ENCODE measurements at regions not wholly inside any gene's neighbourhood (a gene's known extent, or its start where the extent isn't known, plus 50 kb on each side); places are given as distances from the start of the nearest gene placed in this dataset.

DNA sequence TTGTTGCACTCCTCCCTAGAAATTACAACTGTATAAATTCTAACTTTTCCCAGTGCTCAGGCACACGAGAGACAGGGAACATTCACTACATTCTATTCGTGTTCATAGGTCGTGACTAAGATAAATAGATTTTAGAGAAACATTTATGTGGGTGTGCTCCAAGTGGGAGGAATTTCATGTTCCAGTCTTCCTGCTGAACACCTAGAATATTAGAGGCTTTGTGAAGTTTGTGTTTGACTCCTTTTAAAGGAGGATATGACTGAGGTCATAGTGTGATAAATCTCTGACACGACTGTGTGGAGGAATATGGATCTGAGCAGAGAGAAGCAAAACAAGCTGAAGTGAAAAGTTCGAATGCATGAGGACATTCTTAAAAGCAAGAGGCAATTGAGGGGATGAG, 355.3 kb downstream of the ZSWIM6 start:
- Histone ChIP-seq H3K9ac (ENCODE audit: low read depth, low read length) (no peak overlapping the region), H3K36me3 (ENCODE audit: control insufficient read depth, insufficient read depth, low read length) (no peaks in the 10 kb centered on the region), H3K27me3 (ENCODE audit: control insufficient read depth, insufficient read depth, low read length) (no peaks in the 10 kb centered on the region), H3K9me3 (ENCODE audit: control insufficient read depth, insufficient read depth, low read length) (no peaks in the 10 kb centered on the region), H3K4me1 (ENCODE audit: control insufficient read depth, insufficient read depth, low read length) (peaks cover 8% of the 10 kb centered on the region; the same call in 1 of the 2 replicates), H3K4me3 (ENCODE audit: low read depth, low read length) (no peak overlapping the region), H3K27ac (ENCODE audit: low read depth, low read length) (no peak overlapping the region)

- Histone ChIP-seq H3K27me3 (ENCODE audit: control insufficient read depth, insufficient read depth, low read length) (no peaks in the 10 kb centered on the region), H3K9ac (ENCODE audit: low read depth, low read length) (no peak overlapping the region), H3K9me3 (ENCODE audit: control insufficient read depth, insufficient read depth, low read length) (0 out of 2 replicates have a peak, but pooled peaks cover 8% of the 10 kb centered on the region)
These were observed 357.2 kb downstream of the ZSWIM6 start for GRCh38 chr5:61689153-61689846.

GRCh38 chr5:61697809-61698558, 365.9 kb downstream of the ZSWIM6 start:
- Histone ChIP-seq H3K27ac (ENCODE audit: low read depth, low read length) (no peak overlapping the region), H3K4me3 (ENCODE audit: low read depth, low read length) (no peak overlapping the region), H3K9ac (ENCODE audit: low read depth, low read length) (no peak overlapping the region), H3K9me3 (ENCODE audit: control insufficient read depth, insufficient read depth, low read length) (0 out of 2 replicates have a peak, but pooled peaks cover 5% of the 10 kb centered on the region), H3K27me3 (ENCODE audit: control insufficient read depth, insufficient read depth, low read length) (no peaks in the 10 kb centered on the region), H3K36me3 (ENCODE audit: control insufficient read depth, insufficient read depth, low read length) (no peaks in the 10 kb centered on the region), H3K4me1 (ENCODE audit: control insufficient read depth, insufficient read depth, low read length) (peaks cover 2% of the 10 kb centered on the region; the same call in 1 of the 2 replicates)

More at GRCh38 chr5:61689153-61689846, 357.2 kb downstream of the ZSWIM6 start:
- Histone ChIP-seq H3K36me3 (ENCODE audit: control insufficient read depth, insufficient read depth, low read length) (no peaks in the 10 kb centered on the region), H3K4me3 (ENCODE audit: low read depth, low read length) (no peak overlapping the region), H3K27ac (ENCODE audit: low read depth, low read length) (no peak overlapping the region), H3K4me1 (ENCODE audit: control insufficient read depth, insufficient read depth, low read length) (peaks cover 8% of the 10 kb centered on the region; the same call in 1 of the 2 replicates)

- no peaks in the 10 kb centered on the region for H3K27me3 ChIP-seq (ENCODE audit: control insufficient read depth, insufficient read depth, low read length)
- H3K4me1 ChIP-seq (ENCODE audit: control insufficient read depth, insufficient read depth, low read length), result peaks cover 2% of the 10 kb centered on the region; the same call in 1 of the 2 replicates
- H3K9me3 ChIP-seq (ENCODE audit: control insufficient read depth, insufficient read depth, low read length), result no peaks in the 10 kb centered on the region
- H3K36me3 ChIP-seq (ENCODE audit: control insufficient read depth, insufficient read depth, low read length), result no peaks in the 10 kb centered on the region
- H3K4me3 ChIP-seq (ENCODE audit: low read depth, low read length), result no peak overlapping the region
- no peak overlapping the region for H3K9ac ChIP-seq (ENCODE audit: low read depth, low read length)
- H3K27ac ChIP-seq (ENCODE audit: low read depth, low read length), result no peak overlapping the region
These were observed 370.0 kb downstream of the ZSWIM6 start for GRCh38 chr5:61701877-61702602.

DNA sequence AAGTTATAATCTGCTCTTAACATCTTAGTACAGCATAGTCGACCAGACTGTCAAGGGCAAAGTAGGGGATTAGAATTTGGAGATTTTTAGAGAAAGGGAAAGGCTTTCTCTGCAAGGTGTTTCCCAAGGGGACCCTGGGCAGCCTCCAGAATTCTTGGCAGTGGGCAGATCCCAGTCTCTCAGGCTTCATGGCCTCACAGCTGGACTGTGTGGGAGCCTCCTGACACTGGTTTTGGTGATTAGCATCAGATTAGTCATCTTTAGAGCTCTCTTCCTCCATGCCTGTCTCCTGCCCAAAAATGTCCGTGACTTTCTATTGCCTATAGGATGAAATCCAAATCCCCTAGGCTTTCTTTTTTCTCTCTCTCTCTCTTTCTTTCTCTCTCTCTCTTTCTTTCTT, 370.7 kb downstream of the ZSWIM6 start:
- H3K27ac ChIP-seq (ENCODE audit: low read depth, low read length), result no peak overlapping the region
- no peak overlapping the region for H3K9ac ChIP-seq (ENCODE audit: low read depth, low read length)

DNA sequence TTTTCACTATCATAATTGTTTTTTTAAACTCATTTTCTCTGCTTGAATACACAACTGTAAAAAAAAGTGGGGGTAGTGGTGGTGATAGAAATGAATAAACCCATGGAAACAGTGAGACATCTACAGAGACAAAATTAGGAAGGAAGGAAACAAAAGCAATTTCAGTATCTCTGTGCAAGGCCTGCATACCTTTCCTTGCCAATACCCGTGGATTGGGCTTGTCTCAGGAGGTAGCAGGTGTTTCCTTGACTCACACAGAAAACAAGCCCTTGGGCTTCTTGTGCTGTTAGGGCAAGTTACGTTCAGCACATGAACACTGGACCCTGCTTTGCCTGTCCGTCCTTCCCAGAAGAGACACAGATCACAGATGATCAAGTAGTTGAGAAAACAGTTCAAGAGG, 372.2 kb downstream of the ZSWIM6 start:
- Histone ChIP-seq H3K4me3 (ENCODE audit: low read depth, low read length) (no peak overlapping the region), H3K9ac (ENCODE audit: low read depth, low read length) (no peak overlapping the region), H3K27ac (ENCODE audit: low read depth, low read length) (no peak overlapping the region), H3K27me3 (ENCODE audit: control insufficient read depth, insufficient read depth, low read length) (no peaks in the 10 kb centered on the region), H3K4me1 (ENCODE audit: control insufficient read depth, insufficient read depth, low read length) (no peaks in the 10 kb centered on the region), H3K36me3 (ENCODE audit: control insufficient read depth, insufficient read depth, low read length) (no peaks in the 10 kb centered on the region), H3K9me3 (ENCODE audit: control insufficient read depth, insufficient read depth, low read length) (no peaks in the 10 kb centered on the region)

More for the DNA sequence above, 370.7 kb downstream of the ZSWIM6 start:
- no peaks in the 10 kb centered on the region for H3K36me3 ChIP-seq (ENCODE audit: control insufficient read depth, insufficient read depth, low read length)
- H3K9me3 ChIP-seq (ENCODE audit: control insufficient read depth, insufficient read depth, low read length), result no peaks in the 10 kb centered on the region
- peaks cover 2% of the 10 kb centered on the region; the same call in 1 of the 2 replicates for H3K4me1 ChIP-seq (ENCODE audit: control insufficient read depth, insufficient read depth, low read length)
- H3K27me3 ChIP-seq (ENCODE audit: control insufficient read depth, insufficient read depth, low read length), result no peaks in the 10 kb centered on the region
- H3K4me3 ChIP-seq (ENCODE audit: low read depth, low read length), result no peak overlapping the region

DNA sequence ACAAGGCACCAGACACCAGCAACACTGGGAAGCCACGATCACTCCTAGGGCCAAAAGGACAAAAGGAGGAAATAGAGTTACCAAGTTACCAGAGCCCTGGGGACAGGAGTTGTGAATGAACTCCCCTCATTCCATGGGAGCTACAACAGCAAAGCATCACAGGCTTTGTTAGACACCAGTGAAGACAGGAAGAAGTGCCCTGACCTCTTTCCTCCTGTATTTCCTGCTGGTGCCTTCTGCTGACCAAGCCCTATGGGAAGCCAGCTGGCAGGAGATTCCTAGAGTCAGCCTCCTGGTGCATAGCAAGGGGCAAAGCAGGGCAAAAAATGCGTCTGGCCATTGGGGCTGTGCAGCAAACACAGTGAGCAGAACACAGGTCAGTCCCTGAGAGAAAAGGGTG, 374.7 kb downstream of the ZSWIM6 start:
- Histone ChIP-seq H3K36me3 (ENCODE audit: control insufficient read depth, insufficient read depth, low read length) (no peaks in the 10 kb centered on the region), H3K9ac (ENCODE audit: low read depth, low read length) (no peak overlapping the region), H3K9me3 (ENCODE audit: control insufficient read depth, insufficient read depth, low read length) (no peaks in the 10 kb centered on the region), H3K4me1 (ENCODE audit: control insufficient read depth, insufficient read depth, low read length) (no peaks in the 10 kb centered on the region), H3K4me3 (ENCODE audit: low read depth, low read length) (no peak overlapping the region), H3K27me3 (ENCODE audit: control insufficient read depth, insufficient read depth, low read length) (no peaks in the 10 kb centered on the region), H3K27ac (ENCODE audit: low read depth, low read length) (no peak overlapping the region)

GRCh38 chr5:61719124-61719523, 387.1 kb downstream of the ZSWIM6 start:
- Histone ChIP-seq H3K9ac (ENCODE audit: low read depth, low read length) (no peak overlapping the region), H3K27me3 (ENCODE audit: control insufficient read depth, insufficient read depth, low read length) (no peaks in the 10 kb centered on the region), H3K4me3 (ENCODE audit: low read depth, low read length) (no peak overlapping the region), H3K36me3 (ENCODE audit: control insufficient read depth, insufficient read depth, low read length) (no peaks in the 10 kb centered on the region), H3K4me1 (ENCODE audit: control insufficient read depth, insufficient read depth, low read length) (peaks cover 7% of the 10 kb centered on the region; the same call in 1 of the 2 replicates), H3K27ac (ENCODE audit: low read depth, low read length) (no peak overlapping the region), H3K9me3 (ENCODE audit: control insufficient read depth, insufficient read depth, low read length) (no peaks in the 10 kb centered on the region)

- Histone ChIP-seq H3K27ac (ENCODE audit: low read depth, low read length) (no peak overlapping the region), H3K27me3 (ENCODE audit: control insufficient read depth, insufficient read depth, low read length) (no peaks in the 10 kb centered on the region), H3K9ac (ENCODE audit: low read depth, low read length) (no peak overlapping the region), H3K4me1 (ENCODE audit: control insufficient read depth, insufficient read depth, low read length) (peaks cover 7% of the 10 kb centered on the region; the same call in 1 of the 2 replicates), H3K36me3 (ENCODE audit: control insufficient read depth, insufficient read depth, low read length) (no peaks in the 10 kb centered on the region), H3K4me3 (ENCODE audit: low read depth, low read length) (no peak overlapping the region), H3K9me3 (ENCODE audit: control insufficient read depth, insufficient read depth, low read length) (no peaks in the 10 kb centered on the region)
These were observed 388.8 kb downstream of the ZSWIM6 start for GRCh38 chr5:61720829-61721228.

DNA sequence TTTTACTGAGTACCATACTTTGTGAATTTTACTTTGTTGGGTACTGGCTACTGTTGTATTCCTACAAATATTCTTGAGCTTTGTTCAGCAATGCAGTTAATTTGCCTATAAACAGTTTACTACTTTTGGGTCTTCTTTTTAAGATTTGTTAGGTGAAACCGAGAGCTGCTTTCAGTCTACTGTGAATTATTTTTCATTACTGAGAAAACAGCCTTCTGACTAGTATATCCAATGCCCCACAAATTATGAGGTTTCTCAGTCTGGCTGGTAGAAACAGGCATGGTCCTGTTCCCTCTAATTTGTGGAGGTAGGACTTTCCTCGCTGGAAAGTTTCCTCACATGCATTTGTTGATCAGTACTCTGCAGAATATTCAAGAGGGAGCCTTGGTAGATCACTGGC, 392.0 kb downstream of the ZSWIM6 start:
- Histone ChIP-seq H3K27ac (ENCODE audit: low read depth, low read length) (no peak overlapping the region), H3K4me1 (ENCODE audit: control insufficient read depth, insufficient read depth, low read length) (no peaks in the 10 kb centered on the region), H3K4me3 (ENCODE audit: low read depth, low read length) (no peak overlapping the region), H3K27me3 (ENCODE audit: control insufficient read depth, insufficient read depth, low read length) (no peaks in the 10 kb centered on the region), H3K9me3 (ENCODE audit: control insufficient read depth, insufficient read depth, low read length) (no peaks in the 10 kb centered on the region), H3K36me3 (ENCODE audit: control insufficient read depth, insufficient read depth, low read length) (no peaks in the 10 kb centered on the region), H3K9ac (ENCODE audit: low read depth, low read length) (no peak overlapping the region)
